ENCODE measurements at regions not wholly inside any gene's neighbourhood (a gene's known extent, or its start where the extent isn't known, plus 50 kb on each side); places are given as distances from the start of the nearest gene placed in this dataset.
"Not testable (repeated sequence)": the region's sequence is repeated elsewhere in the genome, so short reads cannot be mapped to it uniquely, and the experiment has no call there.

- no peaks in the 10 kb centered on the region for H3K4me1 ChIP-seq
- no peaks in the 10 kb centered on the region for H3K9me3 ChIP-seq
- intact Hi-C loops (cut with DNase I): no loop called here
- no peak overlapping the region for H3K27ac ChIP-seq
- peaks cover 0 to 11% (median 0%) of the 10 kb centered on the region in 3 donors for H3K27me3 ChIP-seq
- 80 to 87% methylated on average over 4 of the region's 4 CpGs for WGBS, 2 donors
- no peak for TF ChIP-seq POLR2A (IDR thresholded peaks at IDR 0.05)
- TF ChIP-seq, protein P1, sequence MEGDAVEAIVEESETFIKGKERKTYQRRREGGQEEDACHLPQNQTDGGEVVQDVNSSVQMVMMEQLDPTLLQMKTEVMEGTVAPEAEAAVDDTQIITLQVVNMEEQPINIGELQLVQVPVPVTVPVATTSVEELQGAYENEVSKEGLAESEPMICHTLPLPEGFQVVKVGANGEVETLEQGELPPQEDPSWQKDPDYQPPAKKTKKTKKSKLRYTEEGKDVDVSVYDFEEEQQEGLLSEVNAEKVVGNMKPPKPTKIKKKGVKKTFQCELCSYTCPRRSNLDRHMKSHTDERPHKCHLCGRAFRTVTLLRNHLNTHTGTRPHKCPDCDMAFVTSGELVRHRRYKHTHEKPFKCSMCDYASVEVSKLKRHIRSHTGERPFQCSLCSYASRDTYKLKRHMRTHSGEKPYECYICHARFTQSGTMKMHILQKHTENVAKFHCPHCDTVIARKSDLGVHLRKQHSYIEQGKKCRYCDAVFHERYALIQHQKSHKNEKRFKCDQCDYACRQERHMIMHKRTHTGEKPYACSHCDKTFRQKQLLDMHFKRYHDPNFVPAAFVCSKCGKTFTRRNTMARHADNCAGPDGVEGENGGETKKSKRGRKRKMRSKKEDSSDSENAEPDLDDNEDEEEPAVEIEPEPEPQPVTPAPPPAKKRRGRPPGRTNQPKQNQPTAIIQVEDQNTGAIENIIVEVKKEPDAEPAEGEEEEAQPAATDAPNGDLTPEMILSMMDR (IDR thresholded peaks at IDR 0.05): no peak
- TF ChIP-seq POLR2AphosphoS5 (IDR thresholded peaks at IDR 0.05): no peak
- no peak for TF ChIP-seq EP300 (IDR thresholded peaks at IDR 0.05)
- no peaks in the 10 kb centered on the region for H3K36me3 ChIP-seq
- no peak for DNase-seq
- H3K4me3 ChIP-seq: no peak overlapping the region
Observed at GRCh38 chr12:111259231-111259630, 109.7 kb downstream of the PHETA1 start.

- H3K36me3 ChIP-seq; H3K4me1 ChIP-seq; H3K9me3 ChIP-seq; intact Hi-C loops (cut with DNase I); H3K27ac ChIP-seq; H3K4me3 ChIP-seq; DNase-seq: not testable (repeated sequence)
- H3K27me3 ChIP-seq: peaks cover 0 to 21% (median 4%) of the 10 kb centered on the region in 3 donors
- WGBS, 2 donors: 91 to 92% methylated on average over 10 of the region's 10 CpGs
Observed at GRCh38 chr12:111258081-111258480, 110.8 kb downstream of the PHETA1 start.

- H3K9me3 ChIP-seq: no peaks in the 10 kb centered on the region
- intact Hi-C loops (cut with DNase I): no loop called here
- H3K27me3 ChIP-seq: peaks cover 0 to 26% (median 4%) of the 10 kb centered on the region in 3 donors
- no peak overlapping the region for H3K4me3 ChIP-seq
- H3K36me3 ChIP-seq: no peaks in the 10 kb centered on the region
- TF ChIP-seq POLR2AphosphoS5 (IDR thresholded peaks at IDR 0.05) (no peak), EP300 (IDR thresholded peaks at IDR 0.05) (no peak), POLR2A (IDR thresholded peaks at IDR 0.05) (no peak)
- TF ChIP-seq, protein P1 (IDR thresholded peaks at IDR 0.05): no peak
- no peaks in the 10 kb centered on the region for H3K4me1 ChIP-seq
- H3K27ac ChIP-seq: no peak overlapping the region
- DNase-seq: no peak
Observed at GRCh38 chr12:111257435-111257902, 111.4 kb downstream of the PHETA1 start.

DNA sequence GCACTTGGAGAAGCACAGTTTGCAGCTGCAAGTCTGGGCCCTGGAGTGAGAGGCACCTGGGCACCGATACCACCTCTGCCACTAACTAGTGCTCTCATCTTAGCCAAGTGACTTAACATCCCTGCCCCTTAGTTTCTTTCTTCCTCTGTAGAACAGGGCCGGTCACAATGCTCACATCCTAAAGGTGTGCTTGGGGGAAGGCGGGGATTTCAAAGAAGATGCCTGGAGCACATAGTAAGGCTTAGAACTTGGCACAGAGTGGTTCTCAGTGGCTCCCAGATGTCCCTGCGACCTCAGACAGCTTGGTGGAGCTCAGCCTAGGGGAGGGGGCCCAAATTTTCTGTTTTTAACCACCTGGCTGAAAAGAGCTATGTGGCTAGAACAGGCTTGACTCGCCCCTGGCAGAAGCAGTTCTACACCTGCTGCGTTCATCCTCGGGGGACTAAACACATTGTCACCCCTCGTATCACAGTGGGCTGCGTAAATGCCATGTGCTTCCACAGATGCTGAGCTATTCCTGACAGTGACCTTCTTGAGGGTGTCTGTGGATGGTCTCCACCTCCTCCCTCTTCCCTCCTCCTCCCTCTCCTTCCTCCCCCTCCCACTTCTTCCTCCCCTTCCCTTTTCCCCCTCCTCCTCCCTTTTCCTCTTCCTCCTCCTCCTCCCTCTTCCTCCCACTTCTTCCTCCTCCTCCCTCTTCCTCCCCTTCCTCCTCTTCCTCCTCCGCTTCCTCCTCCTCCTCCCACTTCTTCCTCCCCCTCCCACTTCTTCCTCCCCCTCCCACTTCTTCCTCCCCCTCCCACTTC lies 112.1 kb downstream of the PHETA1 start:
- intact Hi-C loops (cut with DNase I): no loop called here
- Histone ChIP-seq H3K36me3 (no peaks in the 10 kb centered on the region), H3K9me3 (no peaks in the 10 kb centered on the region), H3K4me1 (no peaks in the 10 kb centered on the region), H3K27me3 (peaks cover 0 to 26% (median 4%) of the 10 kb centered on the region in 3 donors), H3K27ac (no peak overlapping the region), H3K4me3 (no peak overlapping the region)
- DNase-seq: no peak
- 58 to 67% methylated on average over 10 of the region's 10 CpGs for WGBS, 2 donors
- TF ChIP-seq EP300 (IDR thresholded peaks at IDR 0.05): no peak
- TF ChIP-seq POLR2A (IDR thresholded peaks at IDR 0.05): no peak
- TF ChIP-seq, protein P1 (IDR thresholded peaks at IDR 0.05): no peak
- no peak for TF ChIP-seq POLR2AphosphoS5 (IDR thresholded peaks at IDR 0.05)

DNA sequence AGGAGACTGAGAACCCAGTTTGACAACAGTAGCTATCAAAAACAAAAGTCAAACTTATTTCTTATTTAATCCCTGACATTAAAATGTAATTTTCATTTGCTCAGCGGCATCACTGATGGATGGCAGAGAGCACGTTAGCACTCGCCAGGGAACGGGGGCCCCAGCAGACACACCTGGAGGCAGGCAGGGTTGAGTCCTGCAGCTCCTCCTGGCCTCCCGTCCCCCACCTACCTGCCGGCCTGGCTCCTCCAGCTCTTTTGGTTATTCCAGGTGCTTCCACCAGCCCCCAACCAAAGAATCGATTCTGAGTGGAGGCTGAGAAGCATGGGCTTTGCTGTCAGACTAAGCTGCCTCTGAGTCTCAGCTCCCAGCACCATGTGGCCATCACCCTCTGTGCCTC lies 113.6 kb downstream of the PHETA1 start:
- H3K36me3 ChIP-seq: no peaks in the 10 kb centered on the region
- H3K27me3 ChIP-seq: peaks cover 0 to 29% (median 4%) of the 10 kb centered on the region in 3 donors
- no peak for DNase-seq
- WGBS, 2 donors: 55 to 71% methylated on average over 7 of the region's 7 CpGs
- no peak overlapping the region for H3K4me3 ChIP-seq
- TF ChIP-seq EP300 (IDR thresholded peaks at IDR 0.05) (no peak), POLR2AphosphoS5 (IDR thresholded peaks at IDR 0.05) (no peak), POLR2A (IDR thresholded peaks at IDR 0.05) (no peak)
- TF ChIP-seq, protein P1 (IDR thresholded peaks at IDR 0.05): no peak
- no peak overlapping the region for H3K27ac ChIP-seq
- intact Hi-C loops (cut with DNase I): no loop called here
- H3K4me1 ChIP-seq: no peaks in the 10 kb centered on the region
- H3K9me3 ChIP-seq: no peaks in the 10 kb centered on the region

All from sigmoid colon (tissue), 6 donors.